CD8-positive, alpha-beta memory T cell (primary cell): ENCODE measurements at regions not wholly inside any gene's neighbourhood (a gene's known extent, or its start where the extent isn't known, plus 50 kb on each side); places are given as distances from the start of the nearest gene placed in this dataset.

Experiments
- CTCF ChIA-PET: fragments of 350-600 bp; sonication (Branson Sonifier 250); formaldehyde crosslinking; loops from one replicate; lab custom pipeline; 2021; ENCODE audit warnings: antibody characterized with exemption; lab: Charles Lee
- POLR2A ChIA-PET: fragments of 350-600 bp; sonication (Branson Sonifier 250); formaldehyde crosslinking; loops from one replicate; lab custom pipeline; 2021; ENCODE audit warnings: antibody characterized with exemption; lab: Charles Lee
- DNase-seq, 5 donors: peaks; one replicate each; pipeline versions ENCODE4 v3.0.0 to v3.0.0-alpha.2; 2020 to 2022; ENCODE audit warnings: mixed read lengths in 1 of 5
- H3K27ac ChIP-seq: one replicate; pipeline ENCODE4 v1.7.0; 2013; ENCODE audit warnings: low read depth, mild to moderate bottlenecking, low read length, moderate library complexity
- H3K27me3 ChIP-seq: 2 replicates; pipeline ENCODE4 v1.7.0; 2013; ENCODE audit warnings: low read length, mild to moderate bottlenecking; ENCODE audit not compliant: insufficient read depth, poor library complexity, severe bottlenecking
- H3K36me3 ChIP-seq: 2 replicates; pipeline ENCODE4 v1.7.0; 2013; ENCODE audit warnings: mild to moderate bottlenecking, low read length, moderate library complexity; ENCODE audit not compliant: insufficient read depth
- H3K4me1 ChIP-seq: 2 replicates; pipeline ENCODE4 v1.7.0; 2013; ENCODE audit warnings: mild to moderate bottlenecking, low read length, moderate library complexity; ENCODE audit not compliant: insufficient read depth
- H3K4me3 ChIP-seq: 2 replicates; pipeline ENCODE4 v1.7.0; 2013; ENCODE audit warnings: mild to moderate bottlenecking, low read length
- H3K9me3 ChIP-seq: 2 replicates; pipeline ENCODE4 v1.7.0; 2013; ENCODE audit warnings: mild to moderate bottlenecking, low read length
- H3K27ac Mint-ChIP-seq, 8 donors: one replicate each; pipeline ENCODE4 v1.8.0; 2020 to 2021; ENCODE audit warnings: mixed read lengths in 8 of 8, mild to moderate bottlenecking in 6 of 8, inconsistent platforms in 3 of 8, moderate library complexity in 3 of 8
- H3K27me3 Mint-ChIP-seq, 2 donors: one replicate each; pipeline ENCODE4 v1.8.0; 2020 to 2021; ENCODE audit warnings: mixed read lengths in 2 of 2, mild to moderate bottlenecking in 1 of 2, moderate library complexity in 1 of 2
- H3K36me3 Mint-ChIP-seq, 3 donors: one replicate each; pipeline ENCODE4 v1.8.0; 2020 to 2021; ENCODE audit warnings: mixed read lengths in 3 of 3, inconsistent platforms in 1 of 3, mild to moderate bottlenecking in 1 of 3
- H3K4me1 Mint-ChIP-seq, 3 donors: one replicate each; pipeline ENCODE4 v1.8.0; 2020 to 2021; ENCODE audit warnings: mixed read lengths in 3 of 3, inconsistent platforms in 1 of 3, mild to moderate bottlenecking in 1 of 3
- H3K4me3 Mint-ChIP-seq, 7 donors: one replicate each; pipeline ENCODE4 v1.8.0; 2020 to 2021; ENCODE audit warnings: mixed read lengths in 7 of 7, mild to moderate bottlenecking in 6 of 7, moderate library complexity in 4 of 7, inconsistent platforms in 2 of 7
- H3K9me3 Mint-ChIP-seq, 5 donors: one replicate each; pipeline ENCODE4 v1.8.0; 2020 to 2022; ENCODE audit warnings: mixed read lengths in 5 of 5, mild to moderate bottlenecking in 3 of 5, moderate library complexity in 2 of 5, inconsistent platforms in 1 of 5

DNA sequence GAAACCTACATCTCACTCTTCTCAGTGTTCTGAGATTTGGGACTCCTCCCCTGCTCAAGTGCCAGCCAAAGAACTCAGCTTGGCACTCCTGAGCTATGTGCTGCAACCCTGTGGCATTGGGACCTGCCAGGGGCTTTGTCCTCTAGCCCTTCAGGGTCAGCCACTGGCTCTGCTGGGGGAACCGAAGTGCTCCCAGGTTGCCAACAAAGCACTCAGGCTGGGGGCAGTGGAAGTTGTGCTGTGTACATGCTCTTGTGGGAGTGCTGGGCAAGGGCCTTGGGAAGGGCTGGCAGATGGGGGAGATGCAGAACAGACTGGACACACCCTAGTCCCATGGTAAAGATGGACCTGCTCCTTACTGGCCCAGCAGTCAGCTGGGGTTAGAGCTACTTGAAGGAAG lies 498.6 kb downstream of the CAAP1 start:
- H3K27ac ChIP-seq = no peak overlapping the region
- H3K4me1 ChIP-seq = no peaks in the 10 kb centered on the region
- Mint-ChIP-seq H3K27me3 (peaks cover 0 to 2% of the 10 kb centered on the region in 2 donors), H3K27ac (no peak overlapping the region), H3K4me3 (no peak overlapping the region), H3K36me3 (peaks cover 0 to 1% (median 0%) of the 10 kb centered on the region in 3 donors), H3K4me1 (no peaks in the 10 kb centered on the region), H3K9me3 (peaks cover 7 to 25% (median 10%) of the 10 kb centered on the region in 5 donors)
- no peak for DNase-seq
- H3K9me3 ChIP-seq = no peaks in the 10 kb centered on the region
- no peaks in the 10 kb centered on the region for H3K36me3 ChIP-seq
- H3K4me3 ChIP-seq = no peak overlapping the region
- H3K27me3 ChIP-seq = no peaks in the 10 kb centered on the region
- ChIA-PET POLR2A (no interaction called here), CTCF (no interaction called here)

DNA sequence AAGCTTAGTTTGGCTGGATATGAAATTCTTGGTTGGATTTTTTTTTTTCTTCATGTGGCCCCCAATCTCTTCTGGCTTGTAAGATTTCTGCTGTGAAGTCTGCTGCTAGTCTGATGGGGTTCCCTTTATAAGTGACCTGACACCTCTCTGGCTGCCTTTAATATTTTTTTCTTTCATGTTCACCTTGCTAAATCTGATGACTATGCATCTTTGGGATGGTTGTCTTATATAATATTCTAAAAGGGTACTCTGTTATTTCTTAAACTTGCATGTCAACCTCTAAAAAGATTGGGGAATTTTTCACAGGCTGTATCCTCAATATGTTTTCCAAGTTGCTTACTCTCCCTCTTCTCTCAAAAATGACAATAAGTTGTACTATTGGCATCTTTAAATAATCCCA lies 500.0 kb downstream of the CAAP1 start:
- CTCF ChIA-PET = no interaction called here
- H3K4me1 ChIP-seq = no peaks in the 10 kb centered on the region
- Mint-ChIP-seq H3K9me3 (peaks cover 8 to 19% (median 12%) of the 10 kb centered on the region in 5 donors), H3K27ac (no peak overlapping the region), H3K4me1 (no peaks in the 10 kb centered on the region), H3K36me3 (peaks cover 0 to 1% (median 0%) of the 10 kb centered on the region in 3 donors), H3K27me3 (no peaks in the 10 kb centered on the region), H3K4me3 (no peak overlapping the region)
- H3K36me3 ChIP-seq = no peaks in the 10 kb centered on the region
- no peak for DNase-seq
- POLR2A ChIA-PET = no interaction called here
- no peaks in the 10 kb centered on the region for H3K27me3 ChIP-seq
- no peaks in the 10 kb centered on the region for H3K9me3 ChIP-seq
- no peak overlapping the region for H3K4me3 ChIP-seq
- H3K27ac ChIP-seq = no peak overlapping the region

DNA sequence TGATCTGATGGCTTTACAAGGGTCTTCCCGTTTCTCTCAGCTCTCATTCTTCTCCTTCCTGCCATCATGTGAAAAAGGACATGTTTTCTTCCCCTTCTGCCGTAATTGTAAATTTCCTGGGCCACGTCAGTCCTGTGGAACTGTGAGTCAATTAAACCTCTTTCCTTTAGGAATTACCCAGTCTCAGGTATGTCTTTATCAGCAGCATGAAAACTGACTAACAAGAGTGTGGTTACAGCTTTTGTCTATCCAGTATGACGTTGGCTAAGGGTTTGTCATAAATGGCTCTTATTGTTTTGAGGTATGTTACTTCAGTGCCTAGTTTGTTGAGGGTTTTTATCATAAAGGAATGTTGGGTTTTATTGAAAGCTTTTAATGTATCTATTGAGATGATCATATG lies 501.6 kb downstream of the CAAP1 start:
- no peaks in the 10 kb centered on the region for H3K27me3 ChIP-seq
- H3K9me3 ChIP-seq = no peaks in the 10 kb centered on the region
- H3K36me3 ChIP-seq = no peaks in the 10 kb centered on the region
- H3K4me1 ChIP-seq = no peaks in the 10 kb centered on the region
- H3K27me3 Mint-ChIP-seq = no peaks in the 10 kb centered on the region
- H3K4me1 Mint-ChIP-seq = no peaks in the 10 kb centered on the region
- H3K27ac Mint-ChIP-seq = no peak overlapping the region
- no peak overlapping the region for H3K27ac ChIP-seq
- no peak for DNase-seq
- no peak overlapping the region for H3K4me3 Mint-ChIP-seq
- no peak overlapping the region for H3K4me3 ChIP-seq
- peaks cover 8 to 22% (median 14%) of the 10 kb centered on the region in 5 donors for H3K9me3 Mint-ChIP-seq
- H3K36me3 Mint-ChIP-seq = peaks cover 0 to 1% (median 0%) of the 10 kb centered on the region in 3 donors
- ChIA-PET POLR2A (no interaction called here), CTCF (no interaction called here)

DNA sequence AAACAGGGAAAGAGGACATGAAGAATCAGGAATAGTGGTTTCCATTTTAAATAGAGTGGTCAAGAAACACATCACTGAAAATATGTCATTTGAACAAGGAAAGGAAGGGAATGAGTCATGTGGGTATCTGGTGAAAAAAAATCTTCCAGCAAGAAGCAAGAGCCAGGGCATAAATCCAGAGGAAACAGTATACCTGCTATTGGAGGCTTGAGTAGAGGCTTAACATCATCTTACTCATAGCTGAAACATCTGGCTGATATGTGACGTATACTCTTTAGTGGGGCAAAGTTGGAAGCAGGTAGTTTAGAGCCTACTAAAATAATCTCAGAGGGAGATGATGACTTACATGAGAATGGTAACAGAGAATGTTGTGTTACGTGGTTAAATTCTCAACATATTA lies 517.2 kb downstream of the CAAP1 start:
- ChIA-PET CTCF (no interaction called here), POLR2A (no interaction called here)
- Mint-ChIP-seq H3K9me3 (peaks cover 2 to 16% (median 6%) of the 10 kb centered on the region in 5 donors), H3K36me3 (no peaks in the 10 kb centered on the region), H3K27ac (no peak overlapping the region), H3K4me3 (no peak overlapping the region), H3K27me3 (no peaks in the 10 kb centered on the region), H3K4me1 (no peaks in the 10 kb centered on the region)
- DNase-seq = no peak
- Histone ChIP-seq H3K4me1 (no peaks in the 10 kb centered on the region), H3K9me3 (no peaks in the 10 kb centered on the region), H3K27ac (no peak overlapping the region), H3K4me3 (no peak overlapping the region), H3K27me3 (no peaks in the 10 kb centered on the region), H3K36me3 (no peaks in the 10 kb centered on the region)

DNA sequence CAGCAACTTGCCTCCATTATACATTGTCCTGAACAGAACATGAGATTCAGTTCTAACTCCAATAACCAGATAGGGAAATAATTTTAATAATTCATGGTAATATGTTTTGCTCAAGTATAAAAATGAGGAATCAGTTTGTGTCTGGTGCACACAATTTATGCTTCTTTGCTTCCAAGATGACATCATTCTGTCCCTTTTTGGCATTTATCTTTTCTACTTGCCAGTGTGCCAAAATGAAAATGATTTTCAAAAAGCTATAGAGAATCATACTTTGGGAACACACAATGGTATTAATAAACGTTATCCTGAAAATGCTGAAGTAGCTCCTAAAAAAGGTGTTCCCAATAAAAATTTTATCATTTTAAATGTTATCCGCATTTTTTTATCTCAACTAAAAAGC lies 519.0 kb downstream of the CAAP1 start:
- Mint-ChIP-seq H3K9me3 (peaks cover 5 to 14% (median 9%) of the 10 kb centered on the region in 5 donors), H3K27ac (no peak overlapping the region), H3K27me3 (no peaks in the 10 kb centered on the region), H3K36me3 (no peaks in the 10 kb centered on the region), H3K4me1 (no peaks in the 10 kb centered on the region), H3K4me3 (no peak overlapping the region)
- CTCF ChIA-PET = no interaction called here
- POLR2A ChIA-PET = no interaction called here
- no peak overlapping the region for H3K4me3 ChIP-seq
- H3K27me3 ChIP-seq = no peaks in the 10 kb centered on the region
- no peaks in the 10 kb centered on the region for H3K36me3 ChIP-seq
- DNase-seq = no peak
- no peak overlapping the region for H3K27ac ChIP-seq
- H3K9me3 ChIP-seq = no peaks in the 10 kb centered on the region
- H3K4me1 ChIP-seq = no peaks in the 10 kb centered on the region

DNA sequence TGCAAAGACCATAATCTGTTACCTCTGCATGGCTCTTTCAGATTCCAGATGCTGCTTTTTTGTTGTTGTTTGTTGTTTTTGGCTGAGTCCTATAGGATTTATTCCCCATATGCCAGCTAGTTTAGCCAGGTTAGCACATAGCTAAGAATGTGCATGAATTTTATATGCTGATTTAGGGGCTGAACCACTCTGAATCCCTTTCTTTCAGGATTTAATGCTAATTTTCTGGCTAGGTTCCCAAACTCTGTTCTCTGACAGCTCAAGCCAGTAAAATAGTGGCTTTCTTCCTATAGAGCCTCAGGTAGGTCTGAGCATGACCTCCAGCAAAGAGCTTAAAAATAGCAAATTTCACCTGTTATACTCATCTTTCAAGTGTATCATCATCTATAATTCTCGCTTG lies 521.4 kb downstream of the CAAP1 start:
- Histone ChIP-seq H3K27me3 (no peaks in the 10 kb centered on the region), H3K36me3 (no peaks in the 10 kb centered on the region), H3K9me3 (no peaks in the 10 kb centered on the region), H3K27ac (no peak overlapping the region), H3K4me1 (no peaks in the 10 kb centered on the region), H3K4me3 (no peak overlapping the region)
- H3K9me3 Mint-ChIP-seq = peaks cover 3 to 17% (median 9%) of the 10 kb centered on the region in 5 donors
- no peak overlapping the region for H3K27ac Mint-ChIP-seq
- CTCF ChIA-PET = no interaction called here
- POLR2A ChIA-PET = no interaction called here
- H3K36me3 Mint-ChIP-seq = no peaks in the 10 kb centered on the region
- H3K4me3 Mint-ChIP-seq = no peak overlapping the region
- DNase-seq = no peak
- H3K27me3 Mint-ChIP-seq = no peaks in the 10 kb centered on the region
- H3K4me1 Mint-ChIP-seq = no peaks in the 10 kb centered on the region

DNA sequence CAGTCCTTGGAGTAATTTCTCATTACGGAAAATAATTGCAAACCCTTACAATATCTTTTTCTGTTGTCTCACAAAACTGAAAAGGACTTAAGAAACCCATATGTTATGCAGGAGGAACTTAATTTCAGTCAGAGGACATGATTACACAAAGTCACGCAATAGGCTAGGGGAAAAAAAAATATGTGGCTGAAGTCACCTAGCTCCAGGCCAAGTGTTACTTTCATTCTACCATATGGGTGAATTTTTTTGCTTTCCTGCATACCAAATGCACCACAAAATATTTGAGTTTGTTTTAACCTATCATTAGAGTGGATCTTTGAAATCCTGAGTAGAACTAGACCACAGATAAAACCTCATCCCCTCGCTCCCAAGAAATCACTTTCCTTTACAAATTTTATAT lies 523.5 kb downstream of the CAAP1 start:
- Histone ChIP-seq H3K27me3 (no peaks in the 10 kb centered on the region), H3K4me1 (no peaks in the 10 kb centered on the region), H3K4me3 (no peak overlapping the region), H3K9me3 (no peaks in the 10 kb centered on the region), H3K36me3 (no peaks in the 10 kb centered on the region), H3K27ac (no peak overlapping the region)
- no peaks in the 10 kb centered on the region for H3K36me3 Mint-ChIP-seq
- ChIA-PET POLR2A (no interaction called here), CTCF (no interaction called here)
- no peaks in the 10 kb centered on the region for H3K27me3 Mint-ChIP-seq
- H3K4me1 Mint-ChIP-seq = no peaks in the 10 kb centered on the region
- no peak overlapping the region for H3K4me3 Mint-ChIP-seq
- no peak overlapping the region for H3K27ac Mint-ChIP-seq
- H3K9me3 Mint-ChIP-seq = peaks cover 8 to 23% (median 8%) of the 10 kb centered on the region in 5 donors
- no peak for DNase-seq

DNA sequence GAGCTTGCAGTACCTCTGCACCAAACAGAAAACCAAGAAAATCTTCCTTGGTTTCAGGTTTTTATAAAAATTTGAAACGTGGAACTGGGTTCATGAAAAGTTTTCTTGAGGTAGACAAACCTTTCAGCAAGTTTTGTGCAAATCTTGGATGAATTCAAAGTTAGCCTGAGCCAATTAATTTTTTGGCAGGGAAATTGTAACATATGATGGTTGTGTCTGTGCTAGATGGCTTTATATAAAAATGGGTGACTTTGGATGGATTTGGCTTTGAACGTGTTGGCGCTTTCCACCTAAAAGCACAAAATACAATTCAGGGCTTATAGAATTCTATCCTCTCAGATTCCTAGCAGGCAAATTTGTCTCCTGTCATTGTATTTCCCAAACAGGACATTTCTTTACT lies 524.4 kb downstream of the CAAP1 start:
- Mint-ChIP-seq H3K27ac (no peak overlapping the region), H3K36me3 (no peaks in the 10 kb centered on the region), H3K9me3 (peaks cover 7 to 26% (median 9%) of the 10 kb centered on the region in 5 donors), H3K27me3 (no peaks in the 10 kb centered on the region), H3K4me1 (no peaks in the 10 kb centered on the region), H3K4me3 (no peak overlapping the region)
- Histone ChIP-seq H3K9me3 (no peaks in the 10 kb centered on the region), H3K27ac (no peak overlapping the region), H3K4me3 (no peak overlapping the region), H3K4me1 (no peaks in the 10 kb centered on the region), H3K36me3 (no peaks in the 10 kb centered on the region), H3K27me3 (no peaks in the 10 kb centered on the region)
- CTCF ChIA-PET = no interaction called here
- POLR2A ChIA-PET = no interaction called here
- DNase-seq = no peak

DNA sequence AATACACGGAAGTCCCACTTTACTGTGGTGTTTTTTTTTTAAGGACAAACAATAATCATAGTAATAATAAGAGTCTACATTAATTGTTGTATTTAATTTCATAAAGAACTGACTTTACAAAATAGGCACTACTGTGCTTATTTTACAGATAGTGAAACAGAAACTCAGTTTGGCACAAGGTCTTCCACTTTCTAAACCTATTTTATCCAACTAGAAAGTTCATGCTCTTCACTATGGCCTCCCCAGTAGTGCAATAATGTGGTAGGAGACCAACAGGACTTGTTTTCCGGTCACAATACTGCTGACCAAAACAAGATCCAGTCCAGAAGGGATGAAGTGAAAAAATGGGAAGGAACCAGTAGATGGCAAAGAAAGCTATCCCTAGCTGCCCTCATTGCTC lies 531.6 kb downstream of the CAAP1 start:
- no peak overlapping the region for H3K27ac Mint-ChIP-seq
- H3K36me3 Mint-ChIP-seq = no peaks in the 10 kb centered on the region
- ChIA-PET POLR2A (no interaction called here), CTCF (no interaction called here)
- no peaks in the 10 kb centered on the region for H3K27me3 ChIP-seq
- H3K4me1 Mint-ChIP-seq = no peaks in the 10 kb centered on the region
- H3K36me3 ChIP-seq = no peaks in the 10 kb centered on the region
- H3K4me3 Mint-ChIP-seq = no peak overlapping the region
- no peaks in the 10 kb centered on the region for H3K9me3 ChIP-seq
- H3K27me3 Mint-ChIP-seq = no peaks in the 10 kb centered on the region
- no peaks in the 10 kb centered on the region for H3K4me1 ChIP-seq
- H3K27ac ChIP-seq = no peak overlapping the region
- peaks cover 0 to 35% (median 9%) of the 10 kb centered on the region in 5 donors for H3K9me3 Mint-ChIP-seq
- no peak overlapping the region for H3K4me3 ChIP-seq
- no peak for DNase-seq
